H9 (cell line): ENCODE measurements at regions not wholly inside any gene's neighbourhood (a gene's known extent, or its start where the extent isn't known, plus 50 kb on each side); places are given as distances from the start of the nearest gene placed in this dataset.

ENCODE experiments used
- DNase-seq: peaks from one replicate; pipeline ENCODE4 v3.0.0-alpha.2; 2017
- H2AFZ ChIP-seq: one replicate; pipeline ENCODE4 v1.6.1; 2013; ENCODE audit warnings: mild to moderate bottlenecking, low read length, control low read depth, moderate library complexity
- H2AK5ac ChIP-seq: 2 replicates; pipeline ENCODE4 v1.6.1; 2013; ENCODE audit warnings: low read length, control low read depth, mixed read lengths; ENCODE audit not compliant: insufficient read length
- H2BK120ac ChIP-seq: one replicate; pipeline ENCODE4 v1.6.1; 2013; ENCODE audit warnings: low read depth, mild to moderate bottlenecking, low read length, control low read depth, inconsistent platforms; ENCODE audit not compliant: poor library complexity, severe bottlenecking
- H2BK12ac ChIP-seq: 2 replicates; pipeline ENCODE4 v1.6.1; 2013; ENCODE audit warnings: low read length, control low read depth, mixed read lengths, low read depth; ENCODE audit not compliant: insufficient read length
- H2BK15ac ChIP-seq: 2 replicates; pipeline ENCODE4 v1.6.1; 2013; ENCODE audit warnings: low read depth, low read length, control low read depth
- H2BK20ac ChIP-seq: one replicate; pipeline ENCODE4 v1.6.1; 2013; ENCODE audit warnings: low read depth, mild to moderate bottlenecking, low read length, control low read depth, inconsistent platforms; ENCODE audit not compliant: poor library complexity, severe bottlenecking
- H2BK5ac ChIP-seq: 2 replicates; pipeline ENCODE4 v1.6.1; 2013; ENCODE audit warnings: low read length, control low read depth, mixed read lengths; ENCODE audit not compliant: insufficient read length
- H3K14ac ChIP-seq: 2 replicates; pipeline ENCODE4 v1.6.1; 2013; ENCODE audit warnings: low read length, control low read depth; ENCODE audit not compliant: insufficient read depth
- H3K18ac ChIP-seq: 2 replicates; pipeline ENCODE4 v1.6.1; 2013; ENCODE audit warnings: low read depth, mild to moderate bottlenecking, mixed read lengths, low read length, control low read depth; ENCODE audit not compliant: insufficient read length
- H3K23ac ChIP-seq: 2 replicates; pipeline ENCODE4 v1.6.1; 2013; ENCODE audit warnings: low read length, control low read depth, mixed read lengths, low read depth; ENCODE audit not compliant: insufficient read length
- H3K23me2 ChIP-seq: 2 replicates; pipeline ENCODE4 v1.6.1; 2013; ENCODE audit warnings: low read depth, mild to moderate bottlenecking, mixed read lengths, low read length, control low read depth; ENCODE audit not compliant: insufficient read length, poor library complexity, severe bottlenecking
- H3K27ac ChIP-seq: 2 replicates; pipeline ENCODE4 v1.5.1; 2013; ENCODE audit warnings: low read length, control low read depth, mixed read lengths, low read depth; ENCODE audit not compliant: insufficient read length
- H3K27me3 ChIP-seq: 2 replicates; pipeline ENCODE4 v1.6.1; 2013; ENCODE audit warnings: low read length, control low read depth, inconsistent platforms; ENCODE audit not compliant: insufficient read depth
- H3K4ac ChIP-seq: 2 replicates; pipeline ENCODE4 v1.6.1; 2013; ENCODE audit warnings: low read depth, mild to moderate bottlenecking, control low read depth, inconsistent platforms, low read length, moderate library complexity
- H3K4me1 ChIP-seq: 2 replicates; pipeline ENCODE4 v1.6.1; 2013; ENCODE audit warnings: low read length, control low read depth, inconsistent platforms; ENCODE audit not compliant: insufficient read depth
- H3K4me2 ChIP-seq: 2 replicates; pipeline ENCODE4 v1.6.1; 2013; ENCODE audit warnings: low read length, control low read depth, mixed read lengths; ENCODE audit not compliant: insufficient read length, insufficient read depth
- H3K56ac ChIP-seq: 2 replicates; pipeline ENCODE4 v1.6.1; 2013; ENCODE audit warnings: low read depth, mild to moderate bottlenecking, mixed read lengths, low read length, control low read depth; ENCODE audit not compliant: insufficient read length
- H3K79me1 ChIP-seq: 2 replicates; pipeline ENCODE4 v1.6.1; 2013; ENCODE audit warnings: low read depth, mild to moderate bottlenecking, moderate library complexity, low read length, control low read depth, inconsistent platforms; ENCODE audit not compliant: insufficient read depth, poor library complexity, severe bottlenecking
- H3K79me2 ChIP-seq: 2 replicates; pipeline ENCODE4 v1.6.1; 2013; ENCODE audit warnings: low read length, control low read depth, inconsistent platforms; ENCODE audit not compliant: insufficient read depth
- H3K9ac ChIP-seq: 2 replicates; pipeline ENCODE4 v1.6.1; 2013; ENCODE audit warnings: low read length, control low read depth, mixed read lengths; ENCODE audit not compliant: insufficient read length; ENCODE audit errors: extremely low read depth
- H3K9me3 ChIP-seq: one replicate; pipeline ENCODE4 v1.6.1; 2013; ENCODE audit warnings: low read depth, low read length, inconsistent platforms; ENCODE audit not compliant: control insufficient read depth
- H3T11ph ChIP-seq: one replicate; pipeline ENCODE4 v1.6.1; 2013; ENCODE audit warnings: mild to moderate bottlenecking, low read length, control low read depth, inconsistent platforms
- H4K20me1 ChIP-seq: one replicate; pipeline ENCODE4 v1.6.1; 2013; ENCODE audit not compliant: control insufficient read depth, insufficient read length, insufficient read depth
- H4K5ac ChIP-seq: 2 replicates; pipeline ENCODE4 v1.6.1; 2013; ENCODE audit warnings: low read depth, mild to moderate bottlenecking, mixed read lengths, low read length, control low read depth; ENCODE audit not compliant: insufficient read length
- H4K8ac ChIP-seq: replicated peaks from 2 replicates; pipeline ENCODE4 v1.6.1; 2013; ENCODE audit warnings: low read length, control low read depth, mixed read lengths, low read depth; ENCODE audit not compliant: insufficient read length
- H4K91ac ChIP-seq: 2 replicates; pipeline ENCODE4 v1.6.1; 2013; ENCODE audit warnings: low read depth, mild to moderate bottlenecking, moderate library complexity, mixed read lengths, low read length, control low read depth; ENCODE audit not compliant: insufficient read length
- H3K27ac Mint-ChIP-seq, 3 experiments: 2 replicates in 2 of 3; 3 replicates in 1 of 3; pipeline ENCODE4 v1.8.0; 2020 to 2021; ENCODE audit warnings: mixed read lengths in 3 of 3, mild to moderate bottlenecking in 1 of 3, moderate library complexity in 1 of 3
- H3K27me3 Mint-ChIP-seq: 2 replicates; pipeline ENCODE4 v1.8.0; 2021; ENCODE audit warnings: low read depth, mild to moderate bottlenecking, moderate library complexity, mixed read lengths
- H3K36me3 Mint-ChIP-seq, 3 experiments: 2 replicates in 2 of 3; 3 replicates in 1 of 3; pipeline ENCODE4 v1.8.0; 2020 to 2021; ENCODE audit warnings: low read depth in 3 of 3, mixed read lengths in 3 of 3; ENCODE audit not compliant: insufficient read depth in 1 of 3
- H3K4me1 Mint-ChIP-seq, 2 experiments: 2 replicates each; pipeline ENCODE4 v1.8.0; 2020; ENCODE audit warnings: mixed read lengths in 2 of 2
- H3K4me3 Mint-ChIP-seq, 2 experiments: 2 replicates in 1 of 2; 3 replicates in 1 of 2; pipeline ENCODE4 v1.8.0; 2020 to 2021; ENCODE audit warnings: mild to moderate bottlenecking in 2 of 2, mixed read lengths in 2 of 2, moderate library complexity in 1 of 2
- H3K9me3 Mint-ChIP-seq, 2 experiments: 2 replicates in 1 of 2; 3 replicates in 1 of 2; pipeline ENCODE4 v1.8.0; 2020; ENCODE audit warnings: mild to moderate bottlenecking in 2 of 2, mixed read lengths in 2 of 2, moderate library complexity in 1 of 2
- CTCF ChIP-seq: fragments of 200-600 bp; sonication (generic); conservative IDR thresholded peaks from 3 replicates; pipeline ENCODE4 v1.8.0; 2021; ENCODE audit warnings: antibody characterized with exemption, mild to moderate bottlenecking
- WGBS: extraction: QIAGEN DNeasy Blood & Tissue Kit; methylation state at CpG from one replicate; pipeline ENCODE4 v1.1.7; 2013; ENCODE audit warnings: missing lambda C conversion rate, low lambda C conversion rate, mixed read lengths; ENCODE audit not compliant: insufficient read length; ENCODE audit errors: extremely low coverage; 5-methylcytosine and 5-hydroxymethylcytosine counted together

- H3K4me3 Mint-ChIP-seq = no peak overlapping the region
- no peaks in the 10 kb centered on the region for H3K79me2 ChIP-seq
- peaks cover 38 to 51% of the 10 kb centered on the region in 2 experiments for H3K4me1 Mint-ChIP-seq
- no peak overlapping the region for H3K27ac ChIP-seq
- H3K23ac ChIP-seq = no peak overlapping the region
- no peak for DNase-seq
- H3K27me3 Mint-ChIP-seq = peaks cover 48% of the 10 kb centered on the region
- H2BK120ac ChIP-seq = no peak overlapping the region
- H2BK20ac ChIP-seq = no peak overlapping the region
- no peaks in the 10 kb centered on the region for H3K23me2 ChIP-seq
- no peak overlapping the region for H3K4me2 ChIP-seq
- H3K56ac ChIP-seq = no peak overlapping the region
- no peak overlapping the region for H2BK5ac ChIP-seq
- H3K9me3 ChIP-seq = no peaks in the 10 kb centered on the region
- H3K27me3 ChIP-seq = no peaks in the 10 kb centered on the region; the same call in 1 of the 2 replicates
- no peak overlapping the region for H2BK15ac ChIP-seq
- no peak overlapping the region for H2BK12ac ChIP-seq
- H3K9ac ChIP-seq = no peak overlapping the region
- no peak overlapping the region for H3K4ac ChIP-seq
- H3K18ac ChIP-seq = no peak overlapping the region
- no peak overlapping the region for H4K91ac ChIP-seq
- H3K79me1 ChIP-seq = no peaks in the 10 kb centered on the region
- H3K4me1 ChIP-seq = peaks cover 11% of the 10 kb centered on the region
- no CpG with 5 or more reads among the region's 7 CpGs for WGBS
- no peak overlapping the region for H4K8ac ChIP-seq
- no peak overlapping the region for H2AFZ ChIP-seq
- no peaks in the 10 kb centered on the region for H3K36me3 Mint-ChIP-seq
- H3K14ac ChIP-seq = peak overlapping the region; percentile 13; the same call in 1 of the 2 replicates
- no peak overlapping the region for H4K5ac ChIP-seq
- TF ChIP-seq CTCF = no peak
- H3T11ph ChIP-seq = no peak overlapping the region
- H4K20me1 ChIP-seq = no peaks in the 10 kb centered on the region
- no peak overlapping the region for H2AK5ac ChIP-seq
- H3K27ac Mint-ChIP-seq = no peak overlapping the region
- H3K9me3 Mint-ChIP-seq = no peaks in the 10 kb centered on the region; a peak in 1 of 5 replicates
Observed at GRCh38 chr10:113407218-113407617, 145.6 kb upstream of the HABP2 start.
